ENCODE measurements at regions not wholly inside any gene's neighbourhood (a gene's known extent, or its start where the extent isn't known, plus 50 kb on each side); places are given as distances from the start of the nearest gene placed in this dataset.

- intact Hi-C loops (cut with micrococcal nuclease; ENCODE audit: unreplicated experiment): no loop called here
- no peak overlapping the region for H3K4me2 ChIP-seq
- TF ChIP-seq CTCF (conservative IDR thresholded peaks at IDR 0.05): no peak
- no peak for TF ChIP-seq EZH2 (IDR thresholded peaks at IDR 0.05; ENCODE audit: low read depth)
Observed at GRCh38 chr12:60475825-60476224, 880.0 kb downstream of the SLC16A7 start.

GRCh38 chr12:60487284-60487683 is 891.5 kb downstream of the SLC16A7 start:
- Histone ChIP-seq H3K9me2 (ENCODE audit: insufficient read depth) (no peaks in the 10 kb centered on the region), H2AFZ (no peak overlapping the region), H3K27ac (no peak overlapping the region), H3K79me2 (ENCODE audit: low read depth) (no peaks in the 10 kb centered on the region), H3F3A (ENCODE audit: insufficient read depth, low read depth) (no peaks in the 10 kb centered on the region), H3K4me1 (replicated peaks; ENCODE audit: insufficient read depth) (no peaks in the 10 kb centered on the region), H4K20me1 (ENCODE audit: insufficient read depth) (no peaks in the 10 kb centered on the region), H3K9me3 (ENCODE audit: insufficient read depth, low read depth) (no peaks in the 10 kb centered on the region), H3K27me3 (ENCODE audit: insufficient read depth, low read depth) (no peaks in the 10 kb centered on the region), H3K4me3 (no peak overlapping the region), H3K4me2 (no peak overlapping the region), H3K36me3 (ENCODE audit: low read depth) (no peaks in the 10 kb centered on the region)
- TF ChIP-seq CTCF (conservative IDR thresholded peaks at IDR 0.05) (no peak), EZH2 (IDR thresholded peaks at IDR 0.05; ENCODE audit: low read depth) (no peak)
- intact Hi-C loops (cut with micrococcal nuclease; ENCODE audit: unreplicated experiment): no loop called here
- POLR2A ChIA-PET (ENCODE audit: unreplicated experiment): no interaction called here
- CTCF ChIA-PET: no interaction called here
- BruUV-seq (replicated peaks): no TSS peak
- DNase-seq: no peak

More at GRCh38 chr12:60475825-60476224, 880.0 kb downstream of the SLC16A7 start:
- H2AFZ ChIP-seq: no peak overlapping the region
- no peak overlapping the region for H3K27ac ChIP-seq
- H3K27me3 ChIP-seq (ENCODE audit: insufficient read depth, low read depth): no peaks in the 10 kb centered on the region
- POLR2A ChIA-PET (ENCODE audit: unreplicated experiment): no interaction called here
- no peak for DNase-seq
- BruUV-seq (replicated peaks): no TSS peak
- no peaks in the 10 kb centered on the region for H3K79me2 ChIP-seq (ENCODE audit: low read depth)
- H3K4me3 ChIP-seq: no peak overlapping the region
- H3K36me3 ChIP-seq (ENCODE audit: low read depth): no peaks in the 10 kb centered on the region
- H3K4me1 ChIP-seq (replicated peaks; ENCODE audit: insufficient read depth): no peaks in the 10 kb centered on the region
- H3K9me2 ChIP-seq (ENCODE audit: insufficient read depth): no peaks in the 10 kb centered on the region
- H3F3A ChIP-seq (ENCODE audit: insufficient read depth, low read depth): no peaks in the 10 kb centered on the region
- H4K20me1 ChIP-seq (ENCODE audit: insufficient read depth): no peaks in the 10 kb centered on the region
- H3K9me3 ChIP-seq (ENCODE audit: insufficient read depth, low read depth): no peaks in the 10 kb centered on the region
- CTCF ChIA-PET: no interaction called here

- DNase-seq: no peak
Observed at GRCh38 chr12:60489071-60489470, 893.2 kb downstream of the SLC16A7 start.

More at GRCh38 chr12:60489071-60489470, 893.2 kb downstream of the SLC16A7 start:
- no TSS peak for BruUV-seq (replicated peaks)
- TF ChIP-seq CTCF (conservative IDR thresholded peaks at IDR 0.05) (no peak), EZH2 (IDR thresholded peaks at IDR 0.05; ENCODE audit: low read depth) (no peak)
- POLR2A ChIA-PET (ENCODE audit: unreplicated experiment): no interaction called here
- no peaks in the 10 kb centered on the region for H3K27me3 ChIP-seq (ENCODE audit: insufficient read depth, low read depth)
- CTCF ChIA-PET: no interaction called here
- no peak overlapping the region for H3K4me2 ChIP-seq
- no peak overlapping the region for H3K4me3 ChIP-seq
- H3K9me2 ChIP-seq (ENCODE audit: insufficient read depth): no peaks in the 10 kb centered on the region
- H4K20me1 ChIP-seq (ENCODE audit: insufficient read depth): no peaks in the 10 kb centered on the region
- H2AFZ ChIP-seq: no peak overlapping the region
- no peaks in the 10 kb centered on the region for H3K36me3 ChIP-seq (ENCODE audit: low read depth)
- H3K79me2 ChIP-seq (ENCODE audit: low read depth): no peaks in the 10 kb centered on the region
- H3F3A ChIP-seq (ENCODE audit: insufficient read depth, low read depth): no peaks in the 10 kb centered on the region
- H3K9me3 ChIP-seq (ENCODE audit: insufficient read depth, low read depth): no peaks in the 10 kb centered on the region
- H3K4me1 ChIP-seq (replicated peaks; ENCODE audit: insufficient read depth): no peaks in the 10 kb centered on the region
- intact Hi-C loops (cut with micrococcal nuclease; ENCODE audit: unreplicated experiment): no loop called here
- no peak overlapping the region for H3K27ac ChIP-seq
